Astrocyte of the spinal cord (primary cell): ENCODE measurements at regions not wholly inside any gene's neighbourhood (a gene's known extent, or its start where the extent isn't known, plus 50 kb on each side); places are given as distances from the start of the nearest gene placed in this dataset.

ENCODE experiments used
- DNase-seq: peaks from one replicate; pipeline ENCODE4 v3.0.0; 2011; ENCODE audit warnings: low read depth, low spot score
- H3K4me3 ChIP-seq: 2 replicates; pipeline ENCODE4 v1.5.1; 2011; ENCODE audit warnings: low read depth, mild to moderate bottlenecking, low read length, moderate library complexity
- CTCF ChIP-seq: IDR thresholded peaks from 2 replicates; pipeline ENCODE4 v1.5.1; 2012; ENCODE audit warnings: low read depth, mild to moderate bottlenecking, low read length, inconsistent platforms
- in situ Hi-C: cut with HindIII; loops from 2 replicates; pipeline ENCODE4 v1.10.0; 2017; ENCODE audit warnings: low sequenced_read_pairs

- in situ Hi-C loops: no loop called here
- no peak for DNase-seq
- TF ChIP-seq CTCF: no peak
- H3K4me3 ChIP-seq: no peak overlapping the region
Observed at GRCh38 chr10:36817898-36818297, 307.5 kb upstream of the ANKRD30A start.

- in situ Hi-C loops: no loop called here
- no peak for DNase-seq
- no peak for TF ChIP-seq CTCF
- no peak overlapping the region for H3K4me3 ChIP-seq
Observed at GRCh38 chr10:36808625-36809362, 316.6 kb upstream of the ANKRD30A start.

GRCh38 chr10:36803229-36803628 lies 322.2 kb upstream of the ANKRD30A start:
- H3K4me3 ChIP-seq: no peak overlapping the region
- no peak for DNase-seq
- in situ Hi-C loops: no loop called here
- TF ChIP-seq CTCF: no peak

GRCh38 chr10:36802490-36803153 lies 322.8 kb upstream of the ANKRD30A start:
- H3K4me3 ChIP-seq: no peak overlapping the region
- in situ Hi-C loops: no loop called here
- no peak for TF ChIP-seq CTCF
- peak; percentile 64 for DNase-seq

- in situ Hi-C loops: no loop called here
- no peak overlapping the region for H3K4me3 ChIP-seq
- no peak for TF ChIP-seq CTCF
- DNase-seq: peak; percentile 7
Observed at GRCh38 chr10:36801660-36802059, 323.7 kb upstream of the ANKRD30A start.

- in situ Hi-C loops: no loop called here
- DNase-seq: no peak
- H3K4me3 ChIP-seq: no peak overlapping the region
- no peak for TF ChIP-seq CTCF
Observed at GRCh38 chr10:36794981-36795380, 330.4 kb upstream of the ANKRD30A start.
